Upper lobe of left lung (tissue), 4 donors: ENCODE measurements at regions not wholly inside any gene's neighbourhood (a gene's known extent, or its start where the extent isn't known, plus 50 kb on each side); places are given as distances from the start of the nearest gene placed in this dataset.

Experiments
- POLR2A ChIP-seq, 4 donors: fragments of 450-650 bp; IDR thresholded peaks; one replicate each; pipeline ENCODE4 v1.5.1; 2016 to 2017; ENCODE audit warnings: antibody characterized with exemption in 4 of 4, mild to moderate bottlenecking in 2 of 4
- POLR2AphosphoS5 ChIP-seq, 2 donors: sonication (generic); formaldehyde crosslinking; IDR thresholded peaks; one replicate each; pipeline ENCODE4 v1.5.1; 2017; ENCODE audit warnings: antibody characterized with exemption in 2 of 2
- TF ChIP-seq, protein P1 (sequence below), 6 experiments: fragments of 450-650 bp in 4 of 6; fragments of 200-600 bp in 2 of 6; sonication (generic) in 2 of 6; IDR thresholded peaks; one replicate each; pipeline ENCODE4 v1.5.1; 2016 to 2019; ENCODE audit warnings: antibody characterized with exemption in 6 of 6

DNA sequence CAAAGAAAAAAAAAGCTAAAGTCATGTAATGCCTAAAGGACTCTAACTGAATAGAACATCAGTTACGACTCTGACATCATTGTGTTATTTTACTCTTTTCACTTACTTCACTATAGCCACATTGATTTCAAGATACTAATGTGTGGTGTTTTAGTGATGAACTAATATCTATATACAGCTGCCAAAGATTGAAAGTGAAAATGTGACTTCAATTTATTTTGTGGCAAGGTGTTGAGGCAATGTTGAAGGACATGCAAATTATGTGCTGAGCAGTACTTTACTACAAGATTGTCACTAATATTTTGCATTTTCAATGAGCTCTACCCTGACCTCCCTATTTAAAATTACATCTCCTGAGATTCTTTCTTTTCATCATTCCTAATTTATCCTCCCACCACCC lies 1911.9 kb upstream of the PCDH20 start:
- TF ChIP-seq, protein P1, sequence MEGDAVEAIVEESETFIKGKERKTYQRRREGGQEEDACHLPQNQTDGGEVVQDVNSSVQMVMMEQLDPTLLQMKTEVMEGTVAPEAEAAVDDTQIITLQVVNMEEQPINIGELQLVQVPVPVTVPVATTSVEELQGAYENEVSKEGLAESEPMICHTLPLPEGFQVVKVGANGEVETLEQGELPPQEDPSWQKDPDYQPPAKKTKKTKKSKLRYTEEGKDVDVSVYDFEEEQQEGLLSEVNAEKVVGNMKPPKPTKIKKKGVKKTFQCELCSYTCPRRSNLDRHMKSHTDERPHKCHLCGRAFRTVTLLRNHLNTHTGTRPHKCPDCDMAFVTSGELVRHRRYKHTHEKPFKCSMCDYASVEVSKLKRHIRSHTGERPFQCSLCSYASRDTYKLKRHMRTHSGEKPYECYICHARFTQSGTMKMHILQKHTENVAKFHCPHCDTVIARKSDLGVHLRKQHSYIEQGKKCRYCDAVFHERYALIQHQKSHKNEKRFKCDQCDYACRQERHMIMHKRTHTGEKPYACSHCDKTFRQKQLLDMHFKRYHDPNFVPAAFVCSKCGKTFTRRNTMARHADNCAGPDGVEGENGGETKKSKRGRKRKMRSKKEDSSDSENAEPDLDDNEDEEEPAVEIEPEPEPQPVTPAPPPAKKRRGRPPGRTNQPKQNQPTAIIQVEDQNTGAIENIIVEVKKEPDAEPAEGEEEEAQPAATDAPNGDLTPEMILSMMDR (IDR thresholded peaks at IDR 0.05): no peak
- TF ChIP-seq POLR2AphosphoS5 (IDR thresholded peaks at IDR 0.05) (no peak), POLR2A (IDR thresholded peaks at IDR 0.05) (no peak)
